Large intestine (tissue), 3 donors: ENCODE measurements at regions not wholly inside any gene's neighbourhood (a gene's known extent, or its start where the extent isn't known, plus 50 kb on each side); places are given as distances from the start of the nearest gene placed in this dataset.

Source experiments
- DNase-seq, 2 donors: peaks; one replicate each; pipeline versions ENCODE4 v3.0.0 to v3.0.0-alpha.2; 2013
- H3K27ac ChIP-seq: one replicate; pipeline ENCODE4 v1.5.1; 2013; ENCODE audit warnings: low read length
- H3K27me3 ChIP-seq: 2 replicates; pipeline ENCODE4 v1.6.1; 2013; ENCODE audit warnings: low read length; ENCODE audit not compliant: control insufficient read depth, insufficient read depth
- H3K36me3 ChIP-seq: 2 replicates; pipeline ENCODE4 v1.6.1; 2013; ENCODE audit warnings: low read length; ENCODE audit not compliant: control insufficient read depth, insufficient read depth
- H3K4me1 ChIP-seq: one replicate; pipeline ENCODE4 v1.6.1; 2013; ENCODE audit warnings: low read length; ENCODE audit not compliant: control insufficient read depth, insufficient read depth
- H3K4me3 ChIP-seq: one replicate; pipeline ENCODE4 v1.5.1; 2013; ENCODE audit warnings: low read length
- H3K9me3 ChIP-seq: one replicate; pipeline ENCODE4 v1.6.1; 2013; ENCODE audit warnings: mild to moderate bottlenecking, low read depth, low read length, moderate library complexity; ENCODE audit not compliant: control insufficient read depth
- WGBS: methylation state at CpG from one replicate; pipeline ENCODE4 v1.1.5; 2013; ENCODE audit warnings: low lambda C conversion rate; ENCODE audit not compliant: insufficient coverage; 5-methylcytosine and 5-hydroxymethylcytosine counted together

DNA sequence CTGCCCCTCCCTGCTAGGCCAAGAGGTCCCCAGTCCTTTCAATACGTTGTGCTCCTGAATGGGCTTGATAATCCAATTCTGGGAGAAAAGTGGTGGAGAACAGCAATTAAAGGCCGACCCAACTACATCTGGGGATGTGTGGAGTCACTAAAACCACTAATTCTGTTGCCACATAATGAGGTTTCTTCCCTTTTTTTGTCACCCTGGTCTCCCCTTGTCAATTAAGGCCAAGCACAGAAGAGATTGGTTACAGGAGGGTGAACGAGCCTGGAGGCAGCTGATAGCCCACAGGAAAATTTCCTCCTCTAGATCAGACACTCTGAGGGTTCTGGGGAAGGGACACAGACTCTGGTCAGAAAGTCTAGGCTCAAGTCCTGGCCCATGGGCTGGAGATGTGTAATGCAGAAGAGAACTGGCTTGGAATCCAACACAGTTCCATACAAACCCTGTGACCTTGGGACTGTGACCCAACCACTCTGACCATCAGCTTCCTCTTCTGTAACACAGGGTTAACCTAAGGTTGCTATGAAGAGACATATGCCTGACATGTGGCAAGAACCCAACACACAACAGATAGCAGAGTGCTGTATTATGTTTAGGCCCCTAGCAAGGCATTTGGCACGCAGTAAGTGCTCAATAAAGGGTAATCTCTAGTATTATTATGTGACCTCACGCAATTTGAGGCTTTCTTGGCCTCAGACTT, 146.4 kb downstream of the CHST1 start:
- no peak overlapping the region for H3K27ac ChIP-seq
- H3K36me3 ChIP-seq: no peaks in the 10 kb centered on the region

GRCh38 chr11:45518141-45518832, 147.1 kb downstream of the CHST1 start:
- H3K36me3 ChIP-seq: no peaks in the 10 kb centered on the region
- no peaks in the 10 kb centered on the region for H3K27me3 ChIP-seq
- H3K9me3 ChIP-seq: no peaks in the 10 kb centered on the region
- H3K4me3 ChIP-seq: no peak overlapping the region
- 67% methylated on average over 1 of the region's 22 CpGs for WGBS
- no peak overlapping the region for H3K27ac ChIP-seq
- no peak for DNase-seq
- H3K4me1 ChIP-seq: no peaks in the 10 kb centered on the region

More for the DNA sequence above, 146.4 kb downstream of the CHST1 start:
- Histone ChIP-seq H3K4me3 (no peak overlapping the region), H3K4me1 (no peaks in the 10 kb centered on the region), H3K27me3 (no peaks in the 10 kb centered on the region), H3K9me3 (no peaks in the 10 kb centered on the region)
- DNase-seq: no peak
- no CpG with 5 or more reads among the region's 5 CpGs for WGBS

- no peaks in the 10 kb centered on the region for H3K36me3 ChIP-seq
Observed at GRCh38 chr11:45517171-45517770, 148.2 kb downstream of the CHST1 start.

DNA sequence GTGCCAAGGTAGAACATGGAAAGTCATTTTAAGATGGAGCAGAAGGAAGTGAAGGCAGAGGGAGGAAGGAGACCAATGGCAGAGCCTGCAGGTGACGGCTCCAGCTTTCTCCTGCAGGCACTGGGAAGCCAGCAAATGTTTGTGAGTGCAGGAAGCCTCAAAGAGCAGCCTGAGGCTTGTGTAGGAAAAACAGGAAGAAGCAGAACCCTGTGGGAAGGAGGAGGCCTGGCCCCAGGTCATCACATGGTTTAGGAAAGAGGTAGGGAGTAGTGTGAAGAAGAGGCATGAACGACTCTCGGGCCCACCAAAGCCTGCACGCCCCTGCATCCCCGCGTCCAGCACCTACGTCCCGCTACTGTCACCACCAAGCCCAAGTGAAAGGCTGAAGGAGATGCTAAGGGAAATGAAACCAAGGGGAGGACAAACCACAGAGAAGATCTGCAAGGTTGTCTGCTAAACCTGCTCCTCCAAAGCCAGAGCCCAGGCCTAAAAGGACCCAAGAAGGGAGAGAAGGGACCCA, 151.5 kb downstream of the CHST1 start:
- no CpG with 5 or more reads among the region's 8 CpGs for WGBS
- Histone ChIP-seq H3K36me3 (no peaks in the 10 kb centered on the region), H3K4me3 (no peak overlapping the region), H3K4me1 (no peaks in the 10 kb centered on the region), H3K9me3 (no peaks in the 10 kb centered on the region), H3K27ac (no peak overlapping the region), H3K27me3 (no peaks in the 10 kb centered on the region)
- DNase-seq: no peak

More at GRCh38 chr11:45517171-45517770, 148.2 kb downstream of the CHST1 start:
- Histone ChIP-seq H3K27me3 (no peaks in the 10 kb centered on the region), H3K4me1 (no peaks in the 10 kb centered on the region), H3K27ac (no peak overlapping the region), H3K4me3 (no peak overlapping the region), H3K9me3 (no peaks in the 10 kb centered on the region)
- no peak for DNase-seq
- no CpG with 5 or more reads among the region's 11 CpGs for WGBS

GRCh38 chr11:45512471-45513148, 152.8 kb downstream of the CHST1 start:
- WGBS: no CpG with 5 or more reads among the region's 3 CpGs
- peaks cover 3% of the 10 kb centered on the region for H3K27me3 ChIP-seq
- H3K9me3 ChIP-seq: no peaks in the 10 kb centered on the region
- H3K4me3 ChIP-seq: no peak overlapping the region
- no peaks in the 10 kb centered on the region for H3K36me3 ChIP-seq
- H3K4me1 ChIP-seq: no peaks in the 10 kb centered on the region
- H3K27ac ChIP-seq: no peak overlapping the region
- no peak for DNase-seq

GRCh38 chr11:45511566-45511965, 153.9 kb downstream of the CHST1 start:
- no peak overlapping the region for H3K4me3 ChIP-seq
- no peak for DNase-seq
- H3K9me3 ChIP-seq: no peaks in the 10 kb centered on the region
- no peaks in the 10 kb centered on the region for H3K36me3 ChIP-seq
- H3K27ac ChIP-seq: no peak overlapping the region
- no peaks in the 10 kb centered on the region for H3K4me1 ChIP-seq
- peaks cover 3% of the 10 kb centered on the region for H3K27me3 ChIP-seq
- WGBS: no CpG with 5 or more reads among the region's 9 CpGs

DNA sequence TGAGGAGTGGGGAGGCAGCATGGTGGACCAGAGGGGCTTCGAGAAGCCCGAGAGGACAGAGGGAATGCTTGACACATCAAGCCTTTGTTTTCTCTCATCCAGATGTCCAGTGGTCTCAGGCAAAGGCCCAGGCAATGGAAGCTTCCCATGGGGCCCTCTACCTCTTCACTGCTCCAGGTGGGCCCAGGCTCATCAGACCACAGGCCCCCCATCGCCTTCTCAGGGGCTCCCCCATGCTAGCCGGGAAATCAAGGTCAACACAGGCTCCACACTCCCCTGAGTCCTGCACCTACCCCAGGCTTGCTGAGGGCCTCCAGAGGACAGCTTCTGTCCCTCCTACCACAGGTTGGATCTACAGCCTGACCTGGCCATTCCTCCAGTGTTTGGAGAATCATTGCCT, 157.5 kb downstream of the CHST1 start:
- DNase-seq: no peak
- Histone ChIP-seq H3K27ac (no peak overlapping the region), H3K27me3 (peaks cover 3% of the 10 kb centered on the region), H3K9me3 (no peaks in the 10 kb centered on the region), H3K36me3 (no peaks in the 10 kb centered on the region), H3K4me1 (no peaks in the 10 kb centered on the region), H3K4me3 (no peak overlapping the region)
- WGBS: no CpG with 5 or more reads among the region's 4 CpGs

- Histone ChIP-seq H3K4me1 (no peaks in the 10 kb centered on the region), H3K9me3 (no peaks in the 10 kb centered on the region), H3K36me3 (no peaks in the 10 kb centered on the region), H3K27me3 (peaks cover 13% of the 10 kb centered on the region), H3K4me3 (no peak overlapping the region), H3K27ac (no peak overlapping the region)
- no peak for DNase-seq
- 88% methylated on average over 2 of the region's 4 CpGs for WGBS
Observed at GRCh38 chr11:45503311-45503710, 162.1 kb downstream of the CHST1 start.

DNA sequence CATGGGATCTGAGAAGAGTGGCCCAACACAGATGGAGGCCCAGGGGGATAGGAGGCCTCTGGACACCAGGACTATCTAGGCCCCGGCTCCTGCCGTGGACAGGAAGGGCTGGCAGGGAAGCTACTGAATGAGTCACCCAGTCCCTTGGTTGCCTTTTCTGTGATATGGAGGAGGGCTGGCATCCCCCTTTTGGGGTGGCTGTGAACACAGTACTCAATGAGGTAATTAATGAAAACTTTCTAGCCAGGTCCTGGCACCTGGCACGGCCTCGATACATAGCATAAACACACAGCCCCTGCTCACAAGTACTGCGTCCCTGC, 163.2 kb downstream of the CHST1 start:
- Histone ChIP-seq H3K9me3 (no peaks in the 10 kb centered on the region), H3K27me3 (peaks cover 13% of the 10 kb centered on the region), H3K4me3 (no peak overlapping the region), H3K4me1 (no peaks in the 10 kb centered on the region), H3K36me3 (no peaks in the 10 kb centered on the region), H3K27ac (no peak overlapping the region)
- WGBS: no CpG with 5 or more reads among the region's 5 CpGs
- no peak for DNase-seq
